Loucy (cell line): ENCODE measurements at regions not wholly inside any gene's neighbourhood (a gene's known extent, or its start where the extent isn't known, plus 50 kb on each side); places are given as distances from the start of the nearest gene placed in this dataset.
A peak's percentile ranks its signal among the peaks of the same experiment; 100 is the strongest.

Experiments
- H2AFZ ChIP-seq: fragments of 200-600 bp; sonication (generic); 2 replicates; pipeline ENCODE4 v1.6.0; 2016; ENCODE audit warnings: antibody characterized with exemption, mild to moderate bottlenecking, low read length, moderate library complexity
- H3F3A ChIP-seq: fragments of 200-600 bp; 2 replicates; pipeline ENCODE4 v1.6.0; 2016; ENCODE audit warnings: antibody characterized with exemption, low read depth, mild to moderate bottlenecking
- H3K27me3 ChIP-seq: fragments of 200-600 bp; sonication (generic); 2 replicates; pipeline ENCODE4 v1.6.1; 2014; ENCODE audit warnings: low read length, mild to moderate bottlenecking; ENCODE audit not compliant: insufficient read depth, poor library complexity, severe bottlenecking
- H3K36me3 ChIP-seq: fragments of 200-600 bp; sonication (generic); 2 replicates; pipeline ENCODE4 v1.6.1; 2016; ENCODE audit warnings: low read length; ENCODE audit not compliant: insufficient read depth
- H3K4me1 ChIP-seq: fragments of 200-600 bp; sonication (generic); 2 replicates; pipeline ENCODE4 v1.5.1; 2014; ENCODE audit warnings: low read length, mild to moderate bottlenecking; ENCODE audit not compliant: insufficient read depth, poor library complexity, severe bottlenecking
- H3K4me2 ChIP-seq: fragments of 200-600 bp; sonication (generic); 2 replicates; pipeline ENCODE4 v1.6.0; 2014; ENCODE audit warnings: antibody characterized with exemption, low read length, low read depth, mild to moderate bottlenecking; ENCODE audit not compliant: poor library complexity, severe bottlenecking
- H3K4me3 ChIP-seq: fragments of 200-600 bp; sonication (generic); 2 replicates; pipeline ENCODE4 v1.5.1; 2014; ENCODE audit warnings: low read length, mild to moderate bottlenecking, mixed read lengths; ENCODE audit not compliant: poor library complexity, severe bottlenecking
- H3K79me2 ChIP-seq: fragments of 200-600 bp; sonication (generic); 2 replicates; pipeline ENCODE4 v1.6.1; 2014; ENCODE audit warnings: low read length; ENCODE audit not compliant: insufficient read depth
- H3K9ac ChIP-seq: fragments of 200-600 bp; sonication (generic); 2 replicates; pipeline ENCODE4 v1.6.0; 2014; ENCODE audit warnings: mild to moderate bottlenecking, low read depth, low read length, moderate library complexity; ENCODE audit not compliant: poor library complexity, severe bottlenecking
- H3K9me2 ChIP-seq: fragments of 200-600 bp; sonication (generic); replicated peaks from 2 replicates; pipeline ENCODE4 v1.6.1; 2016; ENCODE audit warnings: low read depth, low read length, mixed read lengths
- H3K9me3 ChIP-seq: fragments of 200-600 bp; sonication (generic); 2 replicates; pipeline ENCODE4 v1.6.1; 2014; ENCODE audit warnings: mild to moderate bottlenecking, antibody characterized with exemption, low read length, low read depth; ENCODE audit not compliant: insufficient read depth
- H4K20me1 ChIP-seq: fragments of 200-600 bp; sonication (generic); 2 replicates; pipeline ENCODE4 v1.6.0; 2014; ENCODE audit warnings: antibody characterized with exemption, low read length, mild to moderate bottlenecking; ENCODE audit not compliant: insufficient read depth, poor library complexity, severe bottlenecking
- EZH2phosphoT487 ChIP-seq: fragments of 200-600 bp; IDR thresholded peaks from 2 replicates; pipeline ENCODE4 v1.6.1; 2018; ENCODE audit warnings: antibody characterized with exemption, mild to moderate bottlenecking, moderate library complexity, borderline replicate concordance
- TF ChIP-seq, protein P1 (sequence below): fragments of 200-600 bp; sonication (generic); conservative IDR thresholded peaks from 2 replicates; pipeline ENCODE4 v1.5.1; 2014; ENCODE audit warnings: mild to moderate bottlenecking, antibody characterized with exemption, low read length

DNA sequence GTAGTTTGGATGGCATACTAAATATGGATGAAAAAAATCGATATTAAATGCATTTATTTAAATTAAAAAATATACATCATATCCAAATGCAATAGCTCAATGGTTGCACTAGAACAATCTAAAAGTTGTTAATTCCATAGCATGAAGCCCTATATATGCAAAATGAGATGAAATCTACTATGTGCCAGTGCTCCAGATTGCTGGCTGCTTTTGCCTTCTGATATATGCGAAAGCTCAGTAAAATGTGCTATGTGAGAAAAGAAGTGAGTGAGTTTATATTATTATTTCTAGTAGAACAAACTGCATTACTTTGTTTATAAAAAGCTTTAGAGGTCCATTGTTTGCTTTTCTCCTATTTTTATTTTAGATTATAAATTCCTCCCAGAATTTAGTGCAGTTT lies 186.7 kb downstream of the MAT2B start:
- Histone ChIP-seq H3F3A (no peaks in the 10 kb centered on the region), H3K4me1 (no peaks in the 10 kb centered on the region), H3K4me2 (no peak overlapping the region), H4K20me1 (no peaks in the 10 kb centered on the region), H3K4me3 (no peak overlapping the region), H3K27me3 (no peaks in the 10 kb centered on the region), H3K9ac (no peak overlapping the region), H3K79me2 (no peaks in the 10 kb centered on the region), H3K9me3 (no peaks in the 10 kb centered on the region), H2AFZ (no peak overlapping the region), H3K36me3 (no peaks in the 10 kb centered on the region), H3K9me2 (no peaks in the 10 kb centered on the region)
- TF ChIP-seq, protein P1, sequence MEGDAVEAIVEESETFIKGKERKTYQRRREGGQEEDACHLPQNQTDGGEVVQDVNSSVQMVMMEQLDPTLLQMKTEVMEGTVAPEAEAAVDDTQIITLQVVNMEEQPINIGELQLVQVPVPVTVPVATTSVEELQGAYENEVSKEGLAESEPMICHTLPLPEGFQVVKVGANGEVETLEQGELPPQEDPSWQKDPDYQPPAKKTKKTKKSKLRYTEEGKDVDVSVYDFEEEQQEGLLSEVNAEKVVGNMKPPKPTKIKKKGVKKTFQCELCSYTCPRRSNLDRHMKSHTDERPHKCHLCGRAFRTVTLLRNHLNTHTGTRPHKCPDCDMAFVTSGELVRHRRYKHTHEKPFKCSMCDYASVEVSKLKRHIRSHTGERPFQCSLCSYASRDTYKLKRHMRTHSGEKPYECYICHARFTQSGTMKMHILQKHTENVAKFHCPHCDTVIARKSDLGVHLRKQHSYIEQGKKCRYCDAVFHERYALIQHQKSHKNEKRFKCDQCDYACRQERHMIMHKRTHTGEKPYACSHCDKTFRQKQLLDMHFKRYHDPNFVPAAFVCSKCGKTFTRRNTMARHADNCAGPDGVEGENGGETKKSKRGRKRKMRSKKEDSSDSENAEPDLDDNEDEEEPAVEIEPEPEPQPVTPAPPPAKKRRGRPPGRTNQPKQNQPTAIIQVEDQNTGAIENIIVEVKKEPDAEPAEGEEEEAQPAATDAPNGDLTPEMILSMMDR, result no peak
- no peak for TF ChIP-seq EZH2phosphoT487

DNA sequence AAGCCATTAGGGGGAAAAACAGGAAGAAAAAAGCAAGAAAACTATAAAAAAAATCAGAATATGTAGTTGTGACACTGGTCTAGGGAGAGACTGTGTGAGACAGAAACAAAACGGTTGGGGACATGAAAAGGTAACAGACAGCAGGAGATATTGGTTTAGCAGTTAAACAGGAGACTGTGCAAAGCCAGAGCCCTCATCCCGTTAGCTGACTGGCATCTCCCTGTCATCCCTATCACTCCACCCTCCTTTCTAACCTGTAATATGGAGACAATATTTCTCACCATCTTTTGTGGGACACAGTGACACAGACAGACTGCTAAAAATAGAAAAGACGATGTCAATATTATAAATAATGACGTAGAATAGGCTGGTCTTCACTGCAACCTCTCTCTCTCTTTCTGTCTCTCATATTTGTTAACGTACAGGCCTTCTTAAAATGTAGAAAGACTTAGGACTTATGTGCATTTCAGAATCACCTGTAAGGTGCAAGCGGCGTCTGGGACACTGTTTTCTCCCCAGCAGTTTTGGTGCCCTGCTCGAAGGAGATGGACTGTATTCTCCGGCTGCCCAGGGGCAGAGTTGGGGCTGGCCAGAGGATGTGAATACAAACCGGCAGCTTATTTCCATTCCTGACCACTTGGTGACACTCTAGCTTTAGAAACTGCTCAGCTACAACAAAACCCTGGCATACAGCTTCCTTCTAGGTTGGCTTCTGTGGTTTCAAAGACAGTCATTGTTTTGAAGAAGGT lies 190.6 kb downstream of the MAT2B start:
- H3F3A ChIP-seq, result no peaks in the 10 kb centered on the region
- no peaks in the 10 kb centered on the region for H4K20me1 ChIP-seq
- no peak overlapping the region for H3K4me3 ChIP-seq
- H3K79me2 ChIP-seq, result no peaks in the 10 kb centered on the region
- no peaks in the 10 kb centered on the region for H3K4me1 ChIP-seq
- no peak overlapping the region for H3K4me2 ChIP-seq
- H2AFZ ChIP-seq, result no peak overlapping the region
- H3K36me3 ChIP-seq, result no peaks in the 10 kb centered on the region
- H3K9me2 ChIP-seq, result no peaks in the 10 kb centered on the region
- no peak for TF ChIP-seq EZH2phosphoT487
- TF ChIP-seq, protein P1, result peak; percentile 66
- H3K9ac ChIP-seq, result no peak overlapping the region
- no peaks in the 10 kb centered on the region for H3K27me3 ChIP-seq
- no peaks in the 10 kb centered on the region for H3K9me3 ChIP-seq

DNA sequence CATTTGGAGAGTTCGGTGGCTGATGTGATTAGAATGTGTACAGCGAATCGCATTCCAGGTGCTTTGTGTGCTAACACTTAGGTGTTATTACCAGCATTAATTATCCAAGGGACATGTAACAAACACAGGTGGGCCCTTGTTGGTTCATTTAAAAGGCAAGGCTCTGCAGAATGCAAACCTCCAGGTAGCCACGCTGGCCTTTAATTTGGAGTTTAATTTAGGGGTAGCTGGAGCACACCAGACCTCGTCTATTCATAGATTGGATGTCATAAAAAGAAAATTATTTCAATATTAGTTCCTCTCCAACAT lies 191.1 kb downstream of the MAT2B start:
- no peak overlapping the region for H3K9ac ChIP-seq

More for the DNA sequence above, 191.1 kb downstream of the MAT2B start:
- no peak overlapping the region for H3K4me3 ChIP-seq
- TF ChIP-seq, protein P1, result no peak
- no peak for TF ChIP-seq EZH2phosphoT487
- no peaks in the 10 kb centered on the region for H3K4me1 ChIP-seq
- H4K20me1 ChIP-seq, result no peaks in the 10 kb centered on the region
- no peak overlapping the region for H2AFZ ChIP-seq
- H3K36me3 ChIP-seq, result no peaks in the 10 kb centered on the region
- no peaks in the 10 kb centered on the region for H3K27me3 ChIP-seq
- no peaks in the 10 kb centered on the region for H3K9me3 ChIP-seq
- H3K9me2 ChIP-seq, result no peaks in the 10 kb centered on the region
- no peaks in the 10 kb centered on the region for H3K79me2 ChIP-seq
- H3F3A ChIP-seq, result no peaks in the 10 kb centered on the region
- no peak overlapping the region for H3K4me2 ChIP-seq
